ENCODE measurements at regions not wholly inside any gene's neighbourhood (a gene's known extent, or its start where the extent isn't known, plus 50 kb on each side); places are given as distances from the start of the nearest gene placed in this dataset.

GRCh38 chr20:22437354-22437753, 147.0 kb downstream of the FOXA2 start:
- WGBS, 2 donors = 67 to 82% methylated on average over 1 of the region's 1 CpG
- no peak for ATAC-seq (ENCODE audit: low FRiP score in 2 of 2)

GRCh38 chr20:22431419-22431818, 153.0 kb downstream of the FOXA2 start:
- DNase-seq (no peak), ATAC-seq (ENCODE audit: low FRiP score in 2 of 2) (no peak)
- TF ChIP-seq EP300 (IDR thresholded peaks at IDR 0.05) (no peak), POLR2A (IDR thresholded peaks at IDR 0.05) (no peak), POLR2AphosphoS5 (IDR thresholded peaks at IDR 0.05) (no peak), CTCF (IDR thresholded peaks at IDR 0.05) (no peak)
- no peaks in the 10 kb centered on the region for H3K4me1 ChIP-seq
- H3K9me3 ChIP-seq = peaks cover 0 to 4% (median 0%) of the 10 kb centered on the region in 4 donors
- WGBS, 2 donors = 77 to 83% methylated on average over 2 of the region's 2 CpGs
- no peak overlapping the region for H3K27ac ChIP-seq
- no peaks in the 10 kb centered on the region for H3K27me3 ChIP-seq
- no peak overlapping the region for H3K4me3 ChIP-seq
- H3K36me3 ChIP-seq = no peaks in the 10 kb centered on the region

More at GRCh38 chr20:22437354-22437753, 147.0 kb downstream of the FOXA2 start:
- no peaks in the 10 kb centered on the region for H3K4me1 ChIP-seq
- TF ChIP-seq POLR2A (IDR thresholded peaks at IDR 0.05) (no peak), CTCF (IDR thresholded peaks at IDR 0.05) (no peak), POLR2AphosphoS5 (IDR thresholded peaks at IDR 0.05) (no peak), EP300 (IDR thresholded peaks at IDR 0.05) (no peak)
- H3K27me3 ChIP-seq = no peaks in the 10 kb centered on the region
- no peak for DNase-seq
- H3K9me3 ChIP-seq = peaks cover 0 to 4% (median 0%) of the 10 kb centered on the region in 4 donors
- H3K36me3 ChIP-seq = no peaks in the 10 kb centered on the region
- no peak overlapping the region for H3K27ac ChIP-seq
- H3K4me3 ChIP-seq = no peak overlapping the region

- peaks cover 0 to 4% (median 0%) of the 10 kb centered on the region in 4 donors for H3K9me3 ChIP-seq
- no peaks in the 10 kb centered on the region for H3K36me3 ChIP-seq
- H3K27ac ChIP-seq = no peak overlapping the region
- H3K27me3 ChIP-seq = no peaks in the 10 kb centered on the region
- ATAC-seq (ENCODE audit: low FRiP score in 2 of 2) = no peak
- TF ChIP-seq EP300 (IDR thresholded peaks at IDR 0.05) = no peak
- no peak for TF ChIP-seq CTCF (IDR thresholded peaks at IDR 0.05)
- no peak for TF ChIP-seq POLR2AphosphoS5 (IDR thresholded peaks at IDR 0.05)
- TF ChIP-seq POLR2A (IDR thresholded peaks at IDR 0.05) = no peak
- no peak for DNase-seq
- peaks cover 0 to 1% (median 0%) of the 10 kb centered on the region in 4 donors for H3K4me1 ChIP-seq
- no peak overlapping the region for H3K4me3 ChIP-seq
- 49 to 67% methylated on average over 8 to 11 of the region's 11 CpGs for WGBS, 2 donors
Measured at GRCh38 chr20:22430746-22431168, 153.6 kb downstream of the FOXA2 start.

GRCh38 chr20:22430154-22430745, 154.1 kb downstream of the FOXA2 start:
- H3K27me3 ChIP-seq = no peaks in the 10 kb centered on the region
- 55 to 64% methylated on average over 15 of the region's 15 CpGs for WGBS, 2 donors
- DNase-seq (no peak), ATAC-seq (ENCODE audit: low FRiP score in 2 of 2) (no peak)
- H3K36me3 ChIP-seq = no peaks in the 10 kb centered on the region
- peaks cover 0 to 4% (median 0%) of the 10 kb centered on the region in 4 donors for H3K4me1 ChIP-seq
- no peak overlapping the region for H3K4me3 ChIP-seq
- H3K27ac ChIP-seq = no peak overlapping the region
- TF ChIP-seq POLR2A (IDR thresholded peaks at IDR 0.05) = no peak
- no peak for TF ChIP-seq EP300 (IDR thresholded peaks at IDR 0.05)
- TF ChIP-seq POLR2AphosphoS5 (IDR thresholded peaks at IDR 0.05) = no peak
- TF ChIP-seq CTCF (IDR thresholded peaks at IDR 0.05) = no peak
- peaks cover 0 to 4% (median 0%) of the 10 kb centered on the region in 4 donors for H3K9me3 ChIP-seq

Measured in upper lobe of left lung (tissue), 6 donors.